Inflammatory macrophage treated with lipopolysaccharide for 4 hours (primary cell): ENCODE measurements at regions not wholly inside any gene's neighbourhood (a gene's known extent, or its start where the extent isn't known, plus 50 kb on each side); places are given as distances from the start of the nearest gene placed in this dataset.
"Not testable (repeated sequence)": the region's sequence is repeated elsewhere in the genome, so short reads cannot be mapped to it uniquely, and the experiment has no call there.

Source experiments
- DNase-seq: peaks from one replicate; pipeline ENCODE4 v3.0.0-alpha.2; 2020

- no peak for DNase-seq
Measured at GRCh38 chr1:76687307-76688175, 179.7 kb upstream of the ST6GALNAC5 start.

- no peak for DNase-seq
Measured at GRCh38 chr1:76690766-76691165, 176.5 kb upstream of the ST6GALNAC5 start.

DNA sequence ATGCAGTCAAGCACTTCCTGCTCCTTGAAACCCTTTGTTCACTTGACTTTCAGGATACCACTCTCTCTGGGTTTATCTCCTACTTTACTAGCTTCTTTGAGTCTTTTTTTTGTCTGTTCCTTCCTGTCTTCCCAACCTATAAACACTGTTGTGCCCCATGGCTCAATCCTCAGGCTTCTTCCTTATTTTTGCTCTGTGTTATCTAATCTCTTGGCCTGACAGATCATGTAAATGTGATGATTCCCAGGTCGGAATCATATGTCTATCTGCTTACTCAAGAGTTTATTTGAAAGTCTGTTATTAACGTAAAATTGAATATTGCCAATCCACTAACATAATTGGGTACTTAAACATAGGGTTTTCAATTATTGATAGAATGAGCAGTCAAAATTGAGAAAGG is 171.7 kb upstream of the ST6GALNAC5 start:
- no peak for DNase-seq

DNA sequence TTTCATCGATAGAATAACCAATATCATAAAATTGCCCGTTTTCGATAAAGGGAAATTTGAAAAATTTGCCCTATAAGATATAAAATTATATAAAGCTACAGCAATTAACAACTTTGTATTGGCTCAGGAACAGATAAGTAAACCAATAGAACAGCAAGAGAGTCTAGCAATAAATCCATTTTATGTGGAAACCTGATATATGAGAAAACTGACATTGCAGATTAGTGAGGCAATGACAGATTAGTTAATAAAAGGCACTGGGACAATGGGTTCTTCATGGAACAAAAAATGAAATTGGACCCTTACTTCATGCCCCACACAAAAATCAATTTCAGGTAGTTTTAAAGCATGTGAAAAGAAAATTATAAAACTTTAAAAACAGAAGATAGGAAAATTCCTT is 169.9 kb upstream of the ST6GALNAC5 start:
- no peak for DNase-seq

- not testable (repeated sequence) for DNase-seq
Measured at GRCh38 chr1:76699646-76700045, 167.6 kb upstream of the ST6GALNAC5 start.

DNA sequence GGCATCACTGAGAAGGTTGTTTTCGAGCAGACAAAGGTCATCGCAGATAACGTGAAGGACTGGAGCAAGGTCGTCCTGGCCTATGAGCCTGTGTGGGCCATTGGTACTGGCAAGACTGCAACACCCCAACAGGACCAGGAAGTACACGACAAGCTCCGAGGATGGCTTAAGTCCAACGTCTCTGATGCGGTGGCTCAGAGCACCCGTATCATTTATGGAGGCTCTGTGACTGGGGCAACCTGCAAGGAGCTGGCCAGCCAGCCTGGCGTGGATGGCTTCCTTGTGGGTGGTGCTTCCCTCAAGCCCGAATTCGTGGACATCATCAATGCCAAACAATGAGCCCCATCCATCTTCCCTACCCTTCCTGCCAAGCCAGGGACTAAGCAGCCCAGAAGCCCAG is 167.1 kb upstream of the ST6GALNAC5 start:
- DNase-seq = not testable (repeated sequence)

DNA sequence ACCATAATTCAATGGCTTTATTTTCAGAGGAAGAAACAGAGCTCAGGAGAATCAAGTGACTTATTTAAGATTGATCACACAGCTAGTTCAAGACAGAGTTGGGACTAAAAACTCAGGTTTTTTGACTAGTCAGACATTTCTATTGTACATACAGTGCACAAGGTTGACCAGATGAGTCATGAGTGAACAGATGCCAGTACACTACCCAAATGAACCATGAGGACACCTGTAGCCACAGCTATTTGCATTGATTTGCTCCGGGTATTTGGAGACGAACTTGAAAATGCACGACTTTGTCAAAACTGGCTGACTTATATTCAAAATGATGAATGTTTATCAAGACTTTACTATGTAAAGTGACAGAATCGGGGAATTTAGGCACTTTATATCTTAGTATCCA is 161.7 kb upstream of the ST6GALNAC5 start:
- DNase-seq = no peak

DNA sequence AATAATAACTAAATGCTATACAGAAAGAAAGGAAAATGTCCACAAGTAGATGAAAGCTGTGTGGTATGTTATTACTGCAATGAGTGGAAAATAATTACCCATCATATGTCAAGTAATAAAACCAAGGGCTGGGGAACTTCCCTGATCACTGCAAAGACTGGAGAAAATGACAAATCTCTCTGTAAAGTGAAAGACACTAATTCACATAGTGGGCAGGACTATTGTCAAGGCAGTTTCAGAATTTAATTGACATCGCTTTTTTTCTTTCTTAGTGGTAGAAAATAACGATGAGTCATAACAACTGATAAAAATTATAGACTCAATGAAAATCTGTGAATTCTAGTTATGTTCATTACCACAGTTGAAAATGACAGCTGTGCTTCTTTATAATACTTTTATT is 153.7 kb upstream of the ST6GALNAC5 start:
- DNase-seq = no peak

- no peak for DNase-seq
Measured at GRCh38 chr1:76715474-76715873, 151.8 kb upstream of the ST6GALNAC5 start.

GRCh38 chr1:76723949-76724348 is 143.3 kb upstream of the ST6GALNAC5 start:
- DNase-seq = no peak

DNA sequence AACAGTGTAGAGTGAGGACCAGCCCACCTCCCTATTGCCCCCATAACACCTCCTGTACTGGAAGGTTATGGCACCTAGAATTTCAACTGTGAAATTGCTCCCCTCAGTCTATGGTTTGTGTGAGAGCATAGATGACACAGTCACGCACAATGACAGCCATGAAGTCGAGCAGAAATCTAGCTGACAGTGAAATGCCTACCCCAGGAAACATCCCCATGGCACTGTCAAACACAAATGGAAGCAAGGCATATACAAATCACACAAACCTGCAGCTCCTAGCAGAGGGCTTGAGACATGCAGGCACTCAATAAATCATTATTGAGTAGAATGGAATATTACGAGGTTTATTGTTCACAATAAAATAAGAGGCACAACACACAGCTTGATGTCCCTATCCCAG is 142.5 kb upstream of the ST6GALNAC5 start:
- DNase-seq = no peak

- no peak for DNase-seq
Measured at GRCh38 chr1:76725864-76726619, 141.2 kb upstream of the ST6GALNAC5 start.

- DNase-seq = no peak
Measured at GRCh38 chr1:76727520-76727919, 139.8 kb upstream of the ST6GALNAC5 start.

DNA sequence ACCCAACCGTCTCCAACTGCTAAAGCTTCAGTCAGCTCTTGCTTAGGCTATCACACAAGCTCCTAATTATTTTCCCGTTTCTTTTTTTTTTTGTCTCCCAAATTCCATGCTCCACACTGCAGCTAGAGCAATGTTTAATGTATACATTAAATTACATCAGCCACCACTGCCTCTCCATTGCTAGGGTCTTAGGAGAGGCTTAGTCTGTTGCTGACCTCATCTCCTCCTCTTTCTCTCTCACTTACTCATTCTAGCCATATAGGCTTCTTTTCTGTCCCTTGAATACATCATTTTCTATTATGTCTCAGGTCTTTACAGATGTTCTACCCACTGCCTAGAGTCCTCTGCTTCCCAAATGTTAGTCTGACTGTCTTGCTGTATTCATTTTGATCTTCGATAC is 138.1 kb upstream of the ST6GALNAC5 start:
- DNase-seq = no peak

DNA sequence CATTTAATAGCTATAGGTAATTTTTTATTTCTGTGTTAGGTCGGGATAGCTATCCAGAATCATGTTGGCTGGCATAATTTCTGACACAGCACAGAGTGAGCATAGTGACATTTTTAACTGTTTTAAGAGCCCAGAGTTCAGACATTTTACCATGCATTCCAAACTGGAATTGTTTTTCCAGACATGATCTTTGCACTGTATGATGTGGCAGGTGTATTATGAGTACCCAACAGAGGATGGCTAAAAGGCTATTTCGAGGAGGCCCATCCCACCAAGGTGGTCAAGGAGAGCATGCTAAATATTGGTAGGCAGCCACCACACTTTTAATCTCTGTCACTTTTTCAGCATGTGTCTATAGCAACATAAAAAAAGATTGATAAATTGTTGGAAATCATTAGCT is 137.3 kb upstream of the ST6GALNAC5 start:
- no peak for DNase-seq

DNA sequence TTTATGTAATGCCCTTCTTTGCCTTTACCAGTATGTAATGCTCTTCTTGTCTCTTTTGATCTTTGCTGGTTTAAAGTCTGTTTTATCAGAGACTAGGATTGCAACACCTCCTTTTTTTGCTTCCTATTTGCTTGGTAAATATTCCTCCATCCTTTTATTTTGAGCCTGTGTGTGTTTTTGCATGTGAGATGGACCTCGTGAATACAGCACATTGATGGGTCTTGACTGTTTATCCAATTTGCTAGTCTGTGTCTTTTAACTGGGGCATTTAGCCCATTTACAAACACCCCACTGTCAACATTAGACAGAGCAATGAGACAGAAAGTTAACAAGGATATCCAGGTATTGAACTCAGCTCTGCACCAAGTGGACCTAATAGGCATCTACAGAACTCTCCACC is 128.9 kb upstream of the ST6GALNAC5 start:
- DNase-seq = not testable (repeated sequence)

DNA sequence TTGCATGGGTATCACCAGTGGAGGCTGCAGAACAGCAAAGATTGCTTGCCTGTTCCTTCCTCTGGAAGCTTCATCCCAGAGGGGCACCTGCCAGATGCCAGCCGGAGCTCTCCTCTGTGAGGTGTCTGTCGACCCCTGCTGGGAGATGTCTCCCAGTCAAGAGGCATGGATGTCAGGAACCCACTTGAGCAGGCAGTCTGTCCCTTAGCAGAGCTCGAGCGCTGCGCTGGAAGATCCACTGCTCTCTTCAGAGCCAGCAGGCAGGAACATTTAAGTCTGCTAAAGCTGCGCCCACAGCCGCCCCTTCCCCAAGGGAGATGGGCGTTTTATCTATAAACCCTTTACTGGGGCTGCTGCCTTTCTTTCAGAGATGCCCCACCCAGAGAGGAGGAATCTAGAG is 126.3 kb upstream of the ST6GALNAC5 start:
- DNase-seq = not testable (repeated sequence)

DNA sequence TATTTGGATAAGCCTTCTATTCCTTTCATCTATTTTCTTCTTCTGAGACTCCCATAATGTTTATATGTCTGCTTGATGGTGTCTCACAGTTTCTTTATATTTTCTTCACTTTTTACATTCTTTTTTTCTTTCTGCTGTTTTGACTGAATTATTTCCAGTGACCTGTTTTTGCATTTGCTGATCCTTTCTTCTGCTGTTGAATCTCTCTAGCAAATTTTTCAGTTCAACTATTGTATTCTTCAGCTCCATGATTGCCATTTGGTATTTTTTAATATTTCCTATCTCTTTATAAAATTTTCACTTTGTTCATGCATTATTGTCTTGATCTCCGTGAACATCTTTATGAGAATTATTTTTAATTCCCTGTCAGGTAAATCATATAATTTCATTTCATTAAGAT is 122.3 kb upstream of the ST6GALNAC5 start:
- DNase-seq = no peak

DNA sequence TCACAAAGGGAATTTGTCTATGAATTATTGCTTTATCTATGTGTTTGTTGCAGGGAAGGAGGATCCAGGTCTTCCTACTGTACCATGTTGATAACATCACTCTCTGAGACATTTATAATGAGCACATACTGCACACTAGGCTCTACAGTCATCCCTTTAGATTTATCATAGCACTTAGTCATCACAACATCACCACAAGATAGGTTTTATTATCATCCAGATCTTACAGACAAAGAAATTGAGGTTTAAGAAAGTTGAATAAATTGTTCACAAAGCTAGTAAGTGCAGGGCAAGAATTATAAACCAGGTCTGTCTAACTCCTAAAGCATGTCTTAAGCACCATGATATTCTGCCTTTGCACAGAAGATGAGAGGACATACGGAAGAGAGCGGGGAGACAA is 121.1 kb upstream of the ST6GALNAC5 start:
- no peak for DNase-seq

GRCh38 chr1:76754730-76755129 is 112.5 kb upstream of the ST6GALNAC5 start:
- no peak for DNase-seq

GRCh38 chr1:76759171-76759860 is 108.0 kb upstream of the ST6GALNAC5 start:
- no peak for DNase-seq

- peak; percentile 11 for DNase-seq
Measured at GRCh38 chr1:76759950-76760349, 107.3 kb upstream of the ST6GALNAC5 start.

DNA sequence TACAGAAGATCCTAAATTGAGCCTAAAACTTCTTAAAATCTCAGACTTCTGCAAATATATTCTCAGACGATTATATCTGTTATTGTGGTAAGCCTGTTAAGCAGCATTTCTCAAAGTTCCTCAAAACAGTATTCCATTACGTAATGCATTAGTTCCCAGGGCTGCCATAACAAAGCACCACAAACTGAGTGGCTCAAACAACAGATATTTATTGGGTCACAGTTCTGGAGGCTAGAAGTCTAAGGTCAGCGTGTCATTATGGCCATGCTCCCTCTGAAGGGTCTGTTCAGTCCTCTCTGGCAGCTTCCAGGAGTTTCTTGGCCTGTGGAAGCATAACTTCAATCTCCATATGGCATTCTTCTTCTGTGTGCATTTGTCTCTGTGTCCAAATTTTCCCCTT is 103.5 kb upstream of the ST6GALNAC5 start:
- peak; percentile 28 for DNase-seq
